Stomach (tissue), 4 donors: ENCODE measurements at regions not wholly inside any gene's neighbourhood (a gene's known extent, or its start where the extent isn't known, plus 50 kb on each side); places are given as distances from the start of the nearest gene placed in this dataset.

Experiments
- CTCF ChIP-seq, 7 experiments: fragments of 450-650 bp in 4 of 7; fragments of 200-600 bp in 3 of 7; sonication (generic) in 3 of 7; IDR thresholded peaks; one replicate each; pipeline ENCODE4 v1.5.1; 2016 to 2019; ENCODE audit warnings: antibody characterized with exemption in 7 of 7, control low read depth in 2 of 7, mild to moderate bottlenecking in 1 of 7
- EP300 ChIP-seq: sonication (generic); formaldehyde crosslinking; IDR thresholded peaks from one replicate; pipeline ENCODE4 v1.6.1; 2017; ENCODE audit warnings: antibody characterized with exemption
- POLR2A ChIP-seq, 4 donors: fragments of 450-650 bp; IDR thresholded peaks; one replicate each; pipeline ENCODE4 v1.6.1; 2016; ENCODE audit warnings: antibody characterized with exemption in 4 of 4, control low read depth in 2 of 4, mild to moderate bottlenecking in 1 of 4, moderate library complexity in 1 of 4
- POLR2AphosphoS5 ChIP-seq, 3 donors: sonication (generic); formaldehyde crosslinking; IDR thresholded peaks; one replicate each; pipeline ENCODE4 v1.6.1; 2016; ENCODE audit warnings: antibody characterized with exemption in 3 of 3

- no peak for TF ChIP-seq CTCF (IDR thresholded peaks at IDR 0.05)
- no peak for TF ChIP-seq POLR2A (IDR thresholded peaks at IDR 0.05)
- no peak for TF ChIP-seq EP300
- no peak for TF ChIP-seq POLR2AphosphoS5 (IDR thresholded peaks at IDR 0.05)
These were observed 261.0 kb downstream of the ZNF516 start for GRCh38 chr18:76233876-76234675.
